DMS153 (cell line): ENCODE measurements at regions not wholly inside any gene's neighbourhood (a gene's known extent, or its start where the extent isn't known, plus 50 kb on each side); places are given as distances from the start of the nearest gene placed in this dataset.
"Not testable (repeated sequence)": the region's sequence is repeated elsewhere in the genome, so short reads cannot be mapped to it uniquely, and the experiment has no call there.

Experiments used
- DNase-seq: peaks from one replicate; lab custom pipeline; 2025; lab: John Stamatoyannopoulos, UW

GRCh38 chr6:58097251-58097650 lies 779.8 kb downstream of the PRIM2 start:
- DNase-seq: not testable (repeated sequence)

- no peak for DNase-seq
Observed at GRCh38 chr6:58113960-58114359, 796.5 kb downstream of the PRIM2 start.

GRCh38 chr6:58117162-58117561 lies 799.7 kb downstream of the PRIM2 start:
- DNase-seq: not testable (repeated sequence)

- not testable (repeated sequence) for DNase-seq
Observed at GRCh38 chr6:58121616-58122015, 804.2 kb downstream of the PRIM2 start.

- not testable (repeated sequence) for DNase-seq
Observed at GRCh38 chr6:58123770-58124169, 806.3 kb downstream of the PRIM2 start.

GRCh38 chr6:58128549-58128948 lies 811.1 kb downstream of the PRIM2 start:
- not testable (repeated sequence) for DNase-seq

- peak; percentile 32 for DNase-seq
Observed at GRCh38 chr6:58129098-58129497, 811.7 kb downstream of the PRIM2 start.

GRCh38 chr6:58139746-58140145 lies 822.3 kb downstream of the PRIM2 start:
- not testable (repeated sequence) for DNase-seq

- DNase-seq: not testable (repeated sequence)
Observed at GRCh38 chr6:58171025-58171424, 853.6 kb downstream of the PRIM2 start.

GRCh38 chr6:58181557-58182065 lies 864.2 kb downstream of the PRIM2 start:
- DNase-seq: not testable (repeated sequence)

GRCh38 chr6:58185300-58185699 lies 867.9 kb downstream of the PRIM2 start:
- DNase-seq: not testable (repeated sequence)

- not testable (repeated sequence) for DNase-seq
Observed at GRCh38 chr6:58193209-58193608, 875.8 kb downstream of the PRIM2 start.

GRCh38 chr6:58198301-58198700 lies 880.9 kb downstream of the PRIM2 start:
- DNase-seq: no peak

- not testable (repeated sequence) for DNase-seq
Observed at GRCh38 chr6:58237124-58237523, 919.7 kb downstream of the PRIM2 start.

- not testable (repeated sequence) for DNase-seq
Observed at GRCh38 chr6:58238421-58238820, 921.0 kb downstream of the PRIM2 start.

GRCh38 chr6:58257625-58258024 lies 940.2 kb downstream of the PRIM2 start:
- DNase-seq: not testable (repeated sequence)

- no peak for DNase-seq
Observed at GRCh38 chr6:58290177-58290576, 972.7 kb downstream of the PRIM2 start.

GRCh38 chr6:58291319-58291718 lies 973.9 kb downstream of the PRIM2 start:
- DNase-seq: not testable (repeated sequence)

GRCh38 chr6:58307901-58308300 lies 990.5 kb downstream of the PRIM2 start:
- not testable (repeated sequence) for DNase-seq

- not testable (repeated sequence) for DNase-seq
Observed at GRCh38 chr6:58332108-58332507, 1014.7 kb downstream of the PRIM2 start.

GRCh38 chr6:58342287-58342686 lies 1024.9 kb downstream of the PRIM2 start:
- DNase-seq: not testable (repeated sequence)

- not testable (repeated sequence) for DNase-seq
Observed at GRCh38 chr6:58347534-58347933, 1030.1 kb downstream of the PRIM2 start.

- not testable (repeated sequence) for DNase-seq
Observed at GRCh38 chr6:58351619-58352018, 1034.2 kb downstream of the PRIM2 start.

- DNase-seq: not testable (repeated sequence)
Observed at GRCh38 chr6:58358452-58358851, 1041.0 kb downstream of the PRIM2 start.
